SK-N-SH (cell line): ENCODE measurements at regions not wholly inside any gene's neighbourhood (a gene's known extent, or its start where the extent isn't known, plus 50 kb on each side); places are given as distances from the start of the nearest gene placed in this dataset.

Source experiments
- CTCF ChIA-PET: fragments of 300-600, 350-600 bp; formaldehyde crosslinking; extraction: SDS; loops from one replicate; lab custom pipeline; 2021; lab: Yijun Ruan, JAX
- POLR2A ChIA-PET: fragments of 350-600 bp; sonication (Branson Sonifier 250); formaldehyde crosslinking; extraction: SDS; loops from one replicate; lab custom pipeline; 2020; ENCODE audit warnings: antibody characterized with exemption, inconsistent platforms; lab: Yijun Ruan, JAX
- DNase-seq: peaks from one replicate; pipeline ENCODE4 v3.0.0; 2012
- H2AFZ ChIP-seq: fragments of 200-600 bp; sonication (generic); 2 replicates; pipeline ENCODE4 v1.8.1; 2016; ENCODE audit warnings: antibody characterized with exemption, mild to moderate bottlenecking, low read depth
- H3F3A ChIP-seq: fragments of 200-600 bp; sonication (generic); replicated peaks from 2 replicates; pipeline ENCODE3; 2016; ENCODE audit warnings: antibody characterized with exemption, mild to moderate bottlenecking; ENCODE audit not compliant: insufficient read depth
- H3K27ac ChIP-seq, 2 experiments: fragments of 200-500 bp in 1 of 2; fragments of 200-600 bp in 1 of 2; sonication (Bioruptor generic) in 1 of 2; sonication (generic), shearing (Covaris generic) in 1 of 2; 2 replicates each; pipeline versions ENCODE4 v1.5.1 to v1.6.1; 2014 to 2016; ENCODE audit warnings: low read depth in 2 of 2, inconsistent platforms in 1 of 2, low read length in 1 of 2, mild to moderate bottlenecking in 1 of 2, mixed read lengths in 1 of 2
- H3K27me3 ChIP-seq: fragments of 200-600 bp; sonication (generic), shearing (Covaris generic); 2 replicates; pipeline ENCODE4 v1.6.1; 2016; ENCODE audit warnings: mixed run types; ENCODE audit not compliant: insufficient read depth
- H3K36me3 ChIP-seq, 2 experiments: fragments of 200-500 bp in 1 of 2; fragments of 200-600 bp in 1 of 2; sonication (Bioruptor generic) in 1 of 2; sonication (generic) in 1 of 2; replicated peaks in 1 of 2; 2 replicates each; pipeline versions ENCODE3 to v1.5.1; 2014 to 2016; ENCODE audit warnings: low read length in 1 of 2, mild to moderate bottlenecking in 1 of 2; ENCODE audit not compliant: insufficient read depth in 2 of 2, control insufficient read depth in 1 of 2
- H3K4me1 ChIP-seq, 2 experiments: fragments of 200-500 bp in 1 of 2; fragments of 200-600 bp in 1 of 2; sonication (Bioruptor generic) in 1 of 2; sonication (generic), shearing (Covaris generic) in 1 of 2; 2 replicates each; pipeline versions ENCODE4 v1.5.1 to v1.6.1; 2014 to 2016; ENCODE audit warnings: low read depth in 1 of 2, low read length in 1 of 2, mixed run types in 1 of 2; ENCODE audit not compliant: insufficient read depth in 2 of 2, control insufficient read depth in 1 of 2
- H3K4me2 ChIP-seq: fragments of 200-600 bp; sonication (generic), shearing (Covaris generic); 2 replicates; pipeline ENCODE4 v1.6.1; 2017; ENCODE audit warnings: mixed run types
- H3K4me3 ChIP-seq, 2 experiments: fragments of 200-500 bp in 1 of 2; fragments of 200-600 bp in 1 of 2; sonication (Bioruptor generic) in 1 of 2; sonication (generic), shearing (Covaris generic) in 1 of 2; 2 replicates each; pipeline versions ENCODE4 v1.5.1 to v1.8.1; 2014 to 2016; ENCODE audit warnings: low read depth in 2 of 2, inconsistent platforms in 1 of 2, low read length in 1 of 2, mild to moderate bottlenecking in 1 of 2, mixed read lengths in 1 of 2, moderate library complexity in 1 of 2
- H3K79me2 ChIP-seq: fragments of 200-600 bp; sonication (generic); 2 replicates; pipeline ENCODE4 v1.8.1; 2017; ENCODE audit warnings: mild to moderate bottlenecking; ENCODE audit not compliant: insufficient read depth
- H3K9ac ChIP-seq: fragments of 200-600 bp; sonication (generic); 2 replicates; pipeline ENCODE4 v1.6.1; 2017; ENCODE audit warnings: mixed run types
- H3K9me2 ChIP-seq: fragments of 200-600 bp; sonication (generic); 2 replicates; pipeline ENCODE4 v1.6.1; 2017; ENCODE audit warnings: mixed run types
- H3K9me3 ChIP-seq: fragments of 200-600 bp; sonication (generic); 2 replicates; pipeline ENCODE4 v1.6.1; 2017; ENCODE audit warnings: mixed run types, mild to moderate bottlenecking, moderate library complexity
- H4K20me1 ChIP-seq: fragments of 200-600 bp; sonication (generic); 2 replicates; pipeline ENCODE4 v1.6.1; 2017; ENCODE audit warnings: mild to moderate bottlenecking, mixed run types; ENCODE audit not compliant: insufficient read depth
- CHD2 ChIP-seq: fragments of 150-350 bp; IDR thresholded peaks from 2 replicates; pipeline ENCODE4 v1.6.1; 2018; ENCODE audit warnings: low read length; ENCODE audit not compliant: partially characterized antibody
- ELF1 ChIP-seq: IDR thresholded peaks from 2 replicates; pipeline ENCODE4 v1.4.0; 2012
- EP300 ChIP-seq, 2 experiments: IDR thresholded peaks; 2 replicates each; pipeline versions ENCODE4 v1.4.0 to v1.6.1; 2012; ENCODE audit warnings: borderline replicate concordance in 1 of 2, low read depth in 1 of 2, low read length in 1 of 2
- FOXM1 ChIP-seq: IDR thresholded peaks from 2 replicates; pipeline ENCODE4 v1.4.0; 2012; ENCODE audit warnings: low read depth, mild to moderate bottlenecking
- IRF3 ChIP-seq: fragments of 150-350 bp; IDR thresholded peaks from 2 replicates; pipeline ENCODE4 v1.6.1; 2016; ENCODE audit warnings: mild to moderate bottlenecking, low read depth, low read length
- NFIC ChIP-seq: IDR thresholded peaks from 2 replicates; pipeline ENCODE4 v1.4.0; 2012; ENCODE audit warnings: borderline replicate concordance
- RFX5 ChIP-seq: IDR thresholded peaks from 2 replicates; pipeline ENCODE4 v1.6.1; 2012; ENCODE audit warnings: mild to moderate bottlenecking, improper control_type of control experiment, low read length
- RXRA ChIP-seq: IDR thresholded peaks from 2 replicates; pipeline ENCODE4 v1.4.0; 2012; ENCODE audit warnings: low read depth, mild to moderate bottlenecking, borderline replicate concordance
- TAF1 ChIP-seq: IDR thresholded peaks from 2 replicates; pipeline ENCODE4 v1.6.1; 2012; ENCODE audit warnings: low read depth, mild to moderate bottlenecking, low read length, moderate library complexity, borderline replicate concordance
- TEAD4 ChIP-seq: IDR thresholded peaks from 2 replicates; pipeline ENCODE4 v1.4.0; 2012; ENCODE audit warnings: mild to moderate bottlenecking, borderline replicate concordance; ENCODE audit not compliant: insufficient read depth
- YY1 ChIP-seq: IDR thresholded peaks from 2 replicates; pipeline ENCODE4 v1.4.0; 2012; ENCODE audit warnings: low read depth, mild to moderate bottlenecking
- WGBS: methylation state at CpG from one replicate; pipeline ENCODE4 v1.1.6; 2017; ENCODE audit warnings: low lambda C conversion rate; 5-methylcytosine and 5-hydroxymethylcytosine counted together
- TF ChIP-seq, protein P1 (sequence below): fragments of 200-600 bp; sonication (generic); IDR thresholded peaks from 2 replicates; pipeline ENCODE4 v1.6.1; 2017; ENCODE audit warnings: antibody characterized with exemption, mild to moderate bottlenecking, moderate library complexity

DNA sequence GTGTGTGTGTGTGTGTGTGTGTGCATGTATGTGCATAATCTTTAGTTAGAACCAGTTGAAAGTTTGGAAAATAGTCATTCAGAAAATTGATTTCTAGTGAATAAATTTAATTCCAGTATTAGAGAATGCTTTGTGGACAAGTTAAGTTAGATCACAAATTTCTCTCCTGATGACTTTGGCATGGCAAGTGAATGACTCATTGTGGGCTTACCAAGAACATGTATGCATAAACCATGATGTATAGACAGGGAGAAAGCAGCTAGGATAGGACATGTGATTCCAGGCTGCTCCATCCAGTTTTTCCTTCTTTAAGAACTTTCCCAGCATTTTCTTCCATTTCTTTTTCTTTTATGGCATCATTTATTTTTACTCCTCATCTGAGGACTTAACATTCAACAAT is 85.7 kb upstream of the SGCD start (continued):
- no peak for TF ChIP-seq IRF3

DNA sequence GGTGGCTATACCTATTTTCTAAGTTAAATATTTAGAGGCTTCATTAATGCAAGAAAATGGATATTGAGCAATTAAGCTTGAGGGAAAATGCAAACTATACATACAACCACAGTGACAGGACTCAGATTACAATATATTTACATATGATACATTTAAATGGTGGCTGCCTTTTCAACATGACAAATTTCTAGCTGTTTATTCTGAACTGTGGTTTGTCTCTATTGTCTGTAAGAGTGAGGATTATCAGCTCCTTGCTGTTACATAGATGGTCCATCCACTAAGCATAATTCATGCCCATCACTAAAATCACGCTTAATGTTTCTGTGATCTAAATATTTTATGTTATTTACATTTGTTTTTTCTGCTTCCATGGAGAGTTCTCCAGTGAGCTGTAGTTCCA is 81.1 kb upstream of the SGCD start:
- no peak for TF ChIP-seq NFIC
- no peak for TF ChIP-seq YY1
- no peak for TF ChIP-seq RXRA
- no peak for TF ChIP-seq TAF1
- TF ChIP-seq EP300 (IDR thresholded peaks at IDR 0.05; ENCODE audit: borderline replicate concordance in 1 of 2, low read depth in 1 of 2, low read length in 1 of 2): no peak
- no peak for TF ChIP-seq FOXM1
- TF ChIP-seq, protein P1, sequence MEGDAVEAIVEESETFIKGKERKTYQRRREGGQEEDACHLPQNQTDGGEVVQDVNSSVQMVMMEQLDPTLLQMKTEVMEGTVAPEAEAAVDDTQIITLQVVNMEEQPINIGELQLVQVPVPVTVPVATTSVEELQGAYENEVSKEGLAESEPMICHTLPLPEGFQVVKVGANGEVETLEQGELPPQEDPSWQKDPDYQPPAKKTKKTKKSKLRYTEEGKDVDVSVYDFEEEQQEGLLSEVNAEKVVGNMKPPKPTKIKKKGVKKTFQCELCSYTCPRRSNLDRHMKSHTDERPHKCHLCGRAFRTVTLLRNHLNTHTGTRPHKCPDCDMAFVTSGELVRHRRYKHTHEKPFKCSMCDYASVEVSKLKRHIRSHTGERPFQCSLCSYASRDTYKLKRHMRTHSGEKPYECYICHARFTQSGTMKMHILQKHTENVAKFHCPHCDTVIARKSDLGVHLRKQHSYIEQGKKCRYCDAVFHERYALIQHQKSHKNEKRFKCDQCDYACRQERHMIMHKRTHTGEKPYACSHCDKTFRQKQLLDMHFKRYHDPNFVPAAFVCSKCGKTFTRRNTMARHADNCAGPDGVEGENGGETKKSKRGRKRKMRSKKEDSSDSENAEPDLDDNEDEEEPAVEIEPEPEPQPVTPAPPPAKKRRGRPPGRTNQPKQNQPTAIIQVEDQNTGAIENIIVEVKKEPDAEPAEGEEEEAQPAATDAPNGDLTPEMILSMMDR: no peak
- no peak for TF ChIP-seq RFX5
- no peak for TF ChIP-seq ELF1
- TF ChIP-seq CHD2: no peak
- no peak overlapping the region for H3K27ac ChIP-seq
- 65% methylated on average over 1 of the region's 1 CpG for WGBS
- H3K4me2 ChIP-seq: no peak overlapping the region
- ChIA-PET POLR2A (no interaction called here), CTCF (no interaction called here)
- H4K20me1 ChIP-seq: no peaks in the 10 kb centered on the region
- H3K4me3 ChIP-seq: no peak overlapping the region
- H3K36me3 ChIP-seq: no peaks in the 10 kb centered on the region
- H3K27me3 ChIP-seq: no peaks in the 10 kb centered on the region
- no peaks in the 10 kb centered on the region for H3K9me3 ChIP-seq
- H3K9ac ChIP-seq: no peak overlapping the region
- no peaks in the 10 kb centered on the region; a peak in 1 of 4 replicates for H3K4me1 ChIP-seq
- H3K9me2 ChIP-seq: no peaks in the 10 kb centered on the region
- H2AFZ ChIP-seq: no peak overlapping the region
- no peaks in the 10 kb centered on the region for H3K79me2 ChIP-seq
- no peak for DNase-seq
- no peaks in the 10 kb centered on the region for H3F3A ChIP-seq

DNA sequence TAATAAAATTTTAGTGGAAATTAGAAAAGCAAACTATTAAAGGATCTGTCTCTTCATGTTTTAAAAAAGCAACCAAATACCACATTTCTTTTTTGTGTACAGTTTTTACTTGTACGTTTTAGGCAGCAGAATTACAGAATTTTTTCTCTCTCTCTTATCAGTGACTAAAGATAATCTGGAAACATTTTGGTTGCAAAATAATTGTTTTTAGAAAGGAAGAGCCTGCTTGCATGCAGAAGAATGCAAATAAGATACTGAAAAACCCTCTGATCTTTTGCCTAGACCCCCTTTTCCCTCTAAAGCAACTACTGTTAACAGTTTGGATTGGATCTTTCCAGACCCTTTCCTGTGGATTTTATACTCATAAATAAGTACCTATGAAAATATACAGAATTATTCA is 75.9 kb upstream of the SGCD start:
- TF ChIP-seq ELF1 (no peak), CHD2 (no peak), TEAD4 (no peak)
- Histone ChIP-seq H3F3A (no peaks in the 10 kb centered on the region), H3K79me2 (no peaks in the 10 kb centered on the region), H3K9me2 (no peaks in the 10 kb centered on the region), H3K27ac (no peak overlapping the region), H3K4me2 (no peak overlapping the region), H3K36me3 (no peaks in the 10 kb centered on the region), H4K20me1 (no peaks in the 10 kb centered on the region), H3K4me3 (no peak overlapping the region), H3K4me1 (no peaks in the 10 kb centered on the region), H3K9me3 (no peaks in the 10 kb centered on the region), H3K27me3 (no peaks in the 10 kb centered on the region), H2AFZ (no peak overlapping the region), H3K9ac (no peak overlapping the region)
- POLR2A ChIA-PET: no interaction called here
- no peak for DNase-seq
- 24% methylated on average over 1 of the region's 1 CpG for WGBS
- CTCF ChIA-PET: no interaction called here
